DMS53 treated with DMSO at 0.1 percent for 48 hours (cell line): ENCODE measurements at regions not wholly inside any gene's neighbourhood (a gene's known extent, or its start where the extent isn't known, plus 50 kb on each side); places are given as distances from the start of the nearest gene placed in this dataset.
"Not testable (repeated sequence)": the region's sequence is repeated elsewhere in the genome, so short reads cannot be mapped to it uniquely, and the experiment has no call there.

Source experiments
- DNase-seq: peaks from one replicate; lab custom pipeline; 2025; ENCODE audit not compliant: unreplicated experiment; lab: John Stamatoyannopoulos, UW

DNA sequence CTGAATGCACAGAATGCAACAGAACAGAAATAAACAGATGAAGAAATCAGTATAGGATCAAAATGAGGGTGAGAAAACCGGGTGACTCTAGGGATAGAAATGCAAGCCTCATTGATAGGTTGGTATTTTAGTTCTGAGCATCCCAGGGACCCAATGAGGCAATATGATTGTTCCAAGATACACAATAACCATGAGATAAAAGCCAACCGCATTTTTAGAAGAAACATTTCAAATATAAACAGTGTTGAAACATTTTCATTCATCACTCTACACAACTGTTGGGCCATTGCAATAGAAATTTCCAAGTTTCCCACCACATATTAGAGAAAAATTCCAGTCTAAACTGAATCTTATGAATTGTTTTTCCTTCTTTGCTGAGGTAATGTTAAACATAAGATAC is 452.3 kb upstream of the PTGER4 start:
- no peak for DNase-seq

DNA sequence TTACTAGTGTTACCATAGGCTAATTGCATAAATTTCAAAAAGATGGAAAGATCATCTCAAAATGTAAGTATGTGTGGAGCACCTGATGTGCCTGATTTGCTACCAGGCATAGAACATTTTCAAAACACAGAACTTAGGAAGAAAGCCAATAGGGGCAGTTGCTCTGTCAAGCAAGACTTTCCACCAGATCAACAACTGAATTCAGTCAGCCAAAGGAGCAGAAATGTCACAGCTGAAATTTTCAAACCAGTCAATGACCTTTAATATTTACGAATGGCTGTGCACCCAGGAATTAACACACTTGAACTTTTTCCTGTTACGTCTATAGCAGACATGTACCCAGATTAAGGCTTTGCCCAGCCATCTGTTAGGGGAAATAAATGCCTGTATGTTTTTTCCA is 452.8 kb upstream of the PTGER4 start:
- DNase-seq, result no peak

DNA sequence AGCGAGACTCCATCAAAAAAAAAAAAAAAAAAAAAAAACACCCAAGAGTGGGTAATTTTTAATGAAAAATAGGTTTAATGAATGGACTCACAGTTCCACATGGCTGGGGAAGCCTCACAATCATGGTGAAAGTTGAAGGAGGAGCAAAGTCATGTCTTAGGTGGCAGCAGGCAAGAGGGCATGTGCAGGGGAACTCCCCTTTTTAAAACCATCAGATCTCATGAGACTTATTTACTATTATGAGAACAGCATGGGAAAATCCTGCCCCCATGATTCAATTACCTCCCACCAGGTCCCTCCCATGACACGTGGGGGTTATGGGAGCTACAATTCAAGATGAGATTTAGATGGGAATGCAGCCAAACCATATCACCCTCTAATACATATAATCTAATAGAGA is 454.6 kb upstream of the PTGER4 start:
- DNase-seq, result not testable (repeated sequence)

DNA sequence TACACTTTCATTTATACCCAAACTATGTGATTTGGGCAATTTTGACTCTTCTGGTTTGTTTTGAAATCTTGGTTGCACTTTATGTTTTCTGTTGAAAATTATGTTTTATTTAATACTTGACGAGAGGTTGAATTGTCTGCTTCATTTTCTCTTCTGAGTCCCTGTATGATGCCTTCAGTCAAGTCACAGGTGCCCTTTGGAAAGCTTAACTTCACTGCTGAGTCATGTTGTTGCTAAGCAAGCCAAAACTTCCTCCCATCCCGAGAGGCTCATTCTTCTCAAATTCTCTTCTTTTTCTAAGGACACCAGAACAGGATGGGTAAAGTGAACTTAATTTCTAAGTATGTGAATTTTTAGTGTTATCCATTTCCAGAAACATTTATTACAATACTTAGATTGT is 455.3 kb upstream of the PTGER4 start:
- no peak for DNase-seq

DNA sequence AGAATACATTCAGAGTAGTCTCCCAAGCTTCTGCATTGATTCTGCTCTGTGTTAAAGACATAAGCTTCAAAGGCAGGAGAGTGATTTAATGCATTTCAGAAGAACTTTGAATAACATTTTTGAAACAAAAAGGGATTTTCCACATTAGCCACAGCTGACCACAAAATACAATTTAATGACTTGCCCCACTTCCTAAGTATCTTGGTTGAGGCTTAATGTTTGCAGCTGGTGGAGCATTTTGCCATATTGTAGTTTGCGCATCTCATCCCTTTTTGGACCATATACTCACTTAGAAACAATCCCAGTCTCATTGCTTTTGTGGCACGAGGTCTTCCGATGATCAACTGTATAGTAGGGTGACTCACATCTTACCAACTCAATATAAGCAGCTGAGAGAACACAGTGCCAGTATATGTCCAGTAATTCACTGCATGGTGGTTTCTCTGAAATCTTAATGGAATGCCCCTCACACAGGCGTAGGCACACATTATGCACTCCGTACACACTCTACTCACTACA is 455.8 kb upstream of the PTGER4 start:
- no peak for DNase-seq

DNA sequence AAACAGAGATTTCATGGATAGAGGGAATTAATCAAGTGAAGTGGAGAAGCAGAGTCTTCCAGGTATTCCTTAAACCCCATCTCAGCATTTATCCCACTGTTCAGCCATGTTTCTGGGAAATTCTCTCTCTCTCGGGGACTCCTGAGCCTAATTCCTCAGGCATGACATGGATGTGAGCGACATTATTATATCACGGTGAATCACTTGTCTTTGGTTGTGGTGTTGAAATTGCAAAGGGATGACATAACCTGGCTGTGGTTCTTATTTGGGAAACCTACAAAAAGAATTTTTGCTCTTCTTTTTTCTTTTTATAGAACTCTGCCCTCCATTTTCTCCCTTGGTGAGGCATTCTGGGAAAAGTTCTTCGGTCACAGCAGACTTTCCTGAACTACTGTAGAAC is 457.9 kb upstream of the PTGER4 start:
- no peak for DNase-seq

DNA sequence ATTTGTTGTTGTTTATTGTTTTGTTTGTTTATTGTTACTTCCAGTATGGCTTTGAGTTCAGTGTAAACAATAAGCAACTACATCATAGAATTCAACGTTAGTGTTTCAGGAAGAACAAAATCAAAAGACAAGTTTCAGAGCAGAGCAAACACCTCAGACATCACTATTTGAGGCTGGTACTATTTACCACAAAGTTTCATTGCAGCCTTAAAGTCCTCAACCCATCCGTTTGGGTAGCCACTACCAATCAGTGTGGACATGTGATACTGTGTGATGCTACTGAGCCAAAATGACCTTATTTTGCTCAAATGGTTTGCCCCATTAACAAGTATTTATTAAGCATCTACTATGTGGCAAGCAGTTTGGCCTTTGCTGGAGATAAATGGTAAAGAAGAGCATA is 458.5 kb upstream of the PTGER4 start:
- DNase-seq, result no peak

DNA sequence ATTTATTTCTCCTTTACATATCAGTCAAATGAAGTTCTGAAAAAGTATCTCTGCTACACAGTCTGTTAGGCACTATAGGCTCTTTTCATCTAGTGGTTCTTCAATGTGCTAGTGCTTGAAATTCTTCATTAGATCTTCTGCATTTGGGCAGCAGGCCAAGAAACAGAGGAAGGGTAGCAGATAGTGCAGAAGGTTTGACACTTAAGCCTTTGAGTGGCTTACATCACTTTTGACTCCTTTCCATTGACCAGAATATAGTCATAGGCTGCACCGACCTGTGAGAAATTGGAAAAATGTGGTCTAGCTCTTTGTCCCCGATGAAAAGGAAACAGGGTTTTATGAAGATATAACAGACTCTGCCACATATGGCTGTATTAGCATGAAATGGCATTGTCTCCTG is 459.5 kb upstream of the PTGER4 start:
- no peak for DNase-seq

DNA sequence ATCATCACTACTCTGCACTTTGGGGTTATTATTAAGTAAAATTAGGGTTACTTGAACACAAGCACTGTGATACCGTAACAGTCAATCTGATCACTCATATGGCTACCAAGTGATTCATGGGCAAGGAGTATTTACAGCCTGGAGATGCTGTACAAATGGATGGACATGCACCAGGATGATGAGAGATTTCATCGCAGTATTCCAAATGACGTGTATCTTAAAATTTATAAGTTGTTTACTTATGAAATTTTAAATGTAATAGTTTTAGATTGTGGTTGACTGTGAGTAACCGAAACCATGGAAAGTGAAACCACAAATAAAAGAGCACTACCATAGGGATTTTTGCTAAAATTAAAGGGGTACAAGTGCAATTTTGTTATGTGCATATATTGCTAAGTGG is 462.2 kb upstream of the PTGER4 start:
- no peak for DNase-seq

DNA sequence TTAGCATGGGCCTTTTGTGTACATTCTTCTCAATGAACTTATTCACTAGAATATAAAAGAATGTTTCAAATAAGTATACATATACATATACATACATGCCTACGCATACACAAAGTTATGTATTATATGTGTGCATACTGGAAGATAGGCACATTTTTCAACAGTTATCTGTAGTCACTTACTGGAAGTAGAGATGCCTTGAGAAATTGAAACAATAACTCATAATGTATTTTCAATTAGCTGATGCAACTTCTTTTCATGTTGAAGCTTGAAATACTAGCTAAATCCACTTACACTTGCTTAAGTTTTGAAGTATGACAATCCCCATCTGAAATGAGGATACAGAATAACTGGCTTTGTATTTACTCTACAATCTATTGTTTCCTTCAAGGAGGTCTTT is 469.0 kb upstream of the PTGER4 start:
- no peak for DNase-seq

DNA sequence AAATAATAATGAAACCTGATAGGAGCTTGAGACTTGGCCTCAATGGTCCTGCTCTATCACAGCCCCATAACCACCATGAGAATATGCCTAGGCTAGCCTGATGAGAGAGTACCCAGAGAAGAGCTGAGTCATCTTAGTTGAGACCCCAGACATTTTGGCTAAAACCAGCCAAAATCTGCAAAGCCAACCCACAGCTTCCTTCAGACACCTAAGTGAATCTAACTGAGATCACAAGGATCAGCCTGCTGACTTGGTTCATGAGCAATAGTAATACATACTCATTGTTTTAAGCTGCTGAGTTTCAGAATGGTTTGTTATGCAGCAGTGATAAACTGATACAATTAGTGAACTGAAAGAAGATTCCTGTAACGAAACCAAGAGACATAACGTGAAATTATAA is 473.7 kb upstream of the PTGER4 start:
- no peak for DNase-seq

DNA sequence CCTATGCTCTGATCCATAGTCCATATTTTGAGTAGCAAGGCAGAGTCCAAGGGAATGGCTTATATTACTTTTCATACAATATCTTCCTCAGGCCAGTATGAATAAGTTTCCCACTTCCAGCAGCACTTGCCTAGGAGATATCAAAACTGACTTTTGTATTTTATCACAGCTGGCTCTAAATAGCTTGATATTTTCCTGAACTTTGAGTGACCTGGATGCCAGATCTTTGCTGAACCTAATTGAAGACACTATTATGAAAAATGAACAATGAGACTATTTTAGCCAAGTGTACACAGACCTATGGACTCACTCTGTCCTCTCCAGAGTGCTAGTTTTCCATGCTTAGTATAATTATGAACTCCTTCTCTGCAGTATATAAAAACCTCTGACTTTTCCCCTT is 475.6 kb upstream of the PTGER4 start:
- DNase-seq, result no peak

DNA sequence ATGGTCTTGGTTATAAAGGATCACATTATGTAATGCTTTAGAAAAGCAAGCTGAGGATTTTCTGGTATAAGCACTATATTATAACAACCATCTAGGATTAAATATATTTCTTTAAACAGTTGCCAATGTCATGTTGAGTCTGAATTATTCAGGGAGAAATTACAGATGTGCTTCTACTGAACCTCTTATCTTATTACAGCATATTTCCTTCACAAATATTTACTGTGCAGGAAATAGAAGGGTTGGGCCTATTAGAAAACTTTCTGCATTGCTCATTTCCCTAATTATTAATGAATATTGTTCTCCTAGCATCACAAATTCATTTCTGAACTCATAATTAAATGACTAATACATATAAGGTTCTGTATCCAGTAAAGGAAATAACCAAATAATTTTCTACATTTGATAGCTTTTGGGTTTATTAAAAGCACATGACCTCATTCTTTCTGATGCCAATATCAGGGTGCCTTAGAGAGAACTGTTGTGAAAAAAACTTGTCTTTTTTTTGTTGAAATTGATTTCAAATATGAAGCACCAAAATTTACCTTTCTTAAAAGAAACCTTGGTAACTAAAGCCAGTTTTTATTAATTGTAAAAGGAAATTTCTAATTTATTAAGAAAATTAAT is 476.8 kb upstream of the PTGER4 start:
- no peak for DNase-seq

DNA sequence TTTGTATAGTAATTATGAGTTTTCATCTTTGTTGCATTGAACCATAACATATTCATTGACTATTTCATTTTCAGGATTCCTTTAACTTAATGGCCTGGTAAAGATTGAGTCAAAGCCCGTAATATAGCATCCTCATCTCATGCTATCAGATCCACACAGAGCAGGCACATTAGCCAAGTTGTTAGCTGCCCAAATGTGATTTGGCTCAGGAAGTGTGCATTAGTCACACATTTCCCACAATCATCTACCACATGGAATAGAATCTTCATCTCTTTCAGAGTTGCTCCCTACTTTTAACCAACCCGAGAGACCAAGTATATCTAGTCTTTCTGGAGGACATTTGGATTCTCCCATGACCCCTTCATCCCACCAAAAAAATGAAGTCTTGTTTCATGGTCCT is 481.0 kb upstream of the PTGER4 start:
- DNase-seq, result no peak

DNA sequence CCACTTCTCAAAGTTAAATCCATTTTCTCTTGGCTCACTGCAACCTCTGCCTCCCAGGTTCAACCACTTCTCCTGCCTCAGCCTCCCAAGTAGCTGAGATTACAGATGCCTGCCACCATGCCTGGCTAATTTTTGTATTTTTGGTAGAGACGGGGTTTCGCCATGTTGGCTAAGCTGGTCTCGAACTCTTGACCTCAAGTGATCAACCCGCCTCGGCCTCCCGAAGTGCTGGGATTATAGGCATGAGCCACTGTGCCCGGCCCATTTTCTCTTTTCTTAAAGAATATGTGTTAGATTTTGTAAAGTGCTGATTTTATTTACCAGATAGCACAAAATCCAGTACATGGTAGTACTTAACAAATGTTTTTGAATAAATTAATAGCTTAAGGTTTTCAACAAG is 484.1 kb upstream of the PTGER4 start:
- not testable (repeated sequence) for DNase-seq

DNA sequence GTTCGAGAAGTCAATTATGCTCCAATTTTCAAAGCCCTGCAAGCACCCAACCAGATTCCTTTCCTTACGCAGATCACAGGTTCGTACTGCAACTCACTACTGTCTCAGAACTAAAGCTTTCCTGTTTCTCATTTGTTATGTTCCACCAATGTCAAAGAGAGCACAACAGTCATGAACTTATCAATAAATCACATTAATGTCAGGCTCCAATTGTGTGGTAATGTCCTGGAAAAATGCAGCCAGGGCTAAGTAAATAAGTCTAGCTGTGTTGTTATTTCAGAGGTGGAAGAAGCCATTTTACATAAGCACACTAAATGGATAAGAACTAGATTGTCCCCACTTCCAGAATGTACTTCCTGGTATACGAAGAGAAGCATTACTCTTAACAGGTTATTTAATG is 488.6 kb upstream of the PTGER4 start:
- DNase-seq, result no peak

DNA sequence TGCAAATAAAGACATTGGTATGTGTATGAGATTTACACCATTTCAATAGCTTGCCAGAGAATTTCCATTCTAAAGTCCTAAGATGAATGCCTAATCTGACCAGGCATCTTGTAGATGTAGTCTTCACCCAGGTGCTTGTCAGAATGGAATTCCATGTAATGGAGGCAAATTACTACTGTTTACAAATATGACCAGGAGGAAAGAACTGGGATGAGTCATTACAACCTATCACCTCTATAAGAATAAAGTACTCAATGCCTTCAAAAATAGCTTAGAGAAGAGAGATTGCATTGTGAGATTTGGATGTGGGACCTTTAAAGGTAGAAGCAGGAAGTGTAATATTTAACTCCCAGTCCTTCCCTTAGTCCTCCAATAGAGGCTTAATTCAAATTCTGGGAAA is 507.0 kb upstream of the PTGER4 start:
- peak; percentile 14 for DNase-seq

DNA sequence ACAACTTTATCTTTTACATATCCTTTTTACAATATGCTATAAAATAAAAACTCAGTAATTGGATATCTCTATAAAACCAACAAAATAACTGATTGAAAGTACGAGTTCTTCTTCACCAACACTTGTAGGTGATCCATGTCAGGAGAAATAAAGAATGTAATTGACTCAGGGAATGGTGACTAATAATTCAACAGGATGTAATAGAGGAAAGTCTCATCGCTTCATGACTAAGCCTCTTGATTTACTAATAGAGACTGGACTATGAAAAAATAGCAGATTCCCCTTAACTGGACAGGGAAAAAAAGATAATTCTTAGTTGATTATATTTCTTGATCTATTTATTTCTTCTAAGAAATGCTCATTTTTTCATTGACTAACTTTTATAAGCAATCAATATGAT is 507.7 kb upstream of the PTGER4 start:
- DNase-seq, result peak; percentile 15

DNA sequence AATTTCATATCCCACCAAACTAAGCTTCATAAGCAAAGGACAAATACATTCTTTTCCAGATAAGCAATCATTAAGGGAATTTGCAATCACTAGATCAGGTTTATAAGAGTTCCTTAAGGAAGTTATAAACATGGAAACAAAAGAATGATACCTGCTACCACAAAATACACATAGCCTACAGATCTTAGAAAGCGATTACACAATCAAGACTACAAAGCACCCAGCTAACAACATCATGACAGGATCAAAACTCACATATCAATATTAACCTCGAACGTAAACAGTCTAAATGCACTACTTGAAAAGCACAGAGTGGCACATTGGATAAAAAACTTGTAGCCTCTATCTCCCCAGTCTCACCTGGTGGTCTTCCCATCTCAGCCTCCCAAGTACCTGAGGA is 512.4 kb upstream of the PTGER4 start:
- no peak for DNase-seq

DNA sequence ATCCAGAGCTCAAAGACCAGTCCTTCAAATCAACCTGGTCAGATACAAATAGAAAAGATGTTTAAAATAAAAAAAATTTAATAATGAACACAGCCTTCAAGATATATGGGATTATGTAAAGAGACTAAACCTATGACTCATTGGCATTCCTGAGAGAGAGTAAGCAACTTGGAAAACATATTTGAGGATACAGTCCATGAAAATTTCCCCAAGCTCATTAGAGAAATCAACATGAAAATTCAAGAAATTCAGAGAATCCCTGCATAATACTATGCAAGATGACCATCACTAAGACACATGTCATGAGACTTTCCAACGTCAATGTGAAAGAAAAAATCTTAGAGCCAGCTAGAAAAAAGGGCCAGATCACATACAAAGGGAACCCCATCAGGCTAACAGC is 512.9 kb upstream of the PTGER4 start:
- no peak for DNase-seq

DNA sequence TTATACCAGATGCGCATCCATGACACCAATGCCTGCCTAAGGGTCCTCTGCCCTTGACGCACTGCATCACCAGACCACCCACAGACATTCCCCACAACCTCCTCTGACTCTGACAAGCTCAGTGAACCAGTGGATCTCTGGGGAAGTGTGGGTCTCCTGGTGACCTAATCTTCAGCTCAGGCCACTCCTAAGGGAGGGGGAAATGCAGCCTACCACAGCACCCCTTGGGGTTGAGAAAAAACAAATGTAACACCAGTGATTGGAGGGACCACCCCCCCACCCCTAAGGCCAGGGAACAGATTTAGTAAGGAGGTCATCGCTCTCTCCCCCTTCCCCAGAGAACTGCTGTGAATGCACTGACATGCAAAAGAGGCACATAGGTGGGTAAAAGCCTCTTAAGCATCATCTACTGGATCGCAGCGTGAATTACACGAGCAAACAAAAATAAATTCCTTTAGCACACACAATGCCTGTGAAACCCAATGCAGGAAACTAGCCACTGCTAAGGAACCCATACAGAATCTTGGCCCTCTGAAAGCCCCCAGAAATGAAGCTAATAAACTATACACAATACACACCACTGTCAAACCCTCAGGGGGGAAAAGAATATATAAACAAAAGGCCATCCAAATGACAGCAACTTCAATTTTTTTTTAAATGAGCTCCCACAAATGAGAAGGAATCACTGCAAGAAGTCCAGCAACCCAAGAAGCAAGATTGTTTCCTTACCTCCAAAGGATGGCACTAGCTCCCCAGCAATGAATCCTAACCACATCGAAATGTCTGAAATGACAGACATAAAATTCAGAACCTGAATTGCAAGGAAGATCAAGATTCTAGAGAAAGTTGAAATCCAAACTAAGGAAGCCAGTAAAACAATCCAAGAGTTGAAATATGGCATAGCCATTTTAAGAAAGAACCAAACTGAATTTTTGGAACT is 513.7 kb upstream of the PTGER4 start:
- DNase-seq, result no peak

DNA sequence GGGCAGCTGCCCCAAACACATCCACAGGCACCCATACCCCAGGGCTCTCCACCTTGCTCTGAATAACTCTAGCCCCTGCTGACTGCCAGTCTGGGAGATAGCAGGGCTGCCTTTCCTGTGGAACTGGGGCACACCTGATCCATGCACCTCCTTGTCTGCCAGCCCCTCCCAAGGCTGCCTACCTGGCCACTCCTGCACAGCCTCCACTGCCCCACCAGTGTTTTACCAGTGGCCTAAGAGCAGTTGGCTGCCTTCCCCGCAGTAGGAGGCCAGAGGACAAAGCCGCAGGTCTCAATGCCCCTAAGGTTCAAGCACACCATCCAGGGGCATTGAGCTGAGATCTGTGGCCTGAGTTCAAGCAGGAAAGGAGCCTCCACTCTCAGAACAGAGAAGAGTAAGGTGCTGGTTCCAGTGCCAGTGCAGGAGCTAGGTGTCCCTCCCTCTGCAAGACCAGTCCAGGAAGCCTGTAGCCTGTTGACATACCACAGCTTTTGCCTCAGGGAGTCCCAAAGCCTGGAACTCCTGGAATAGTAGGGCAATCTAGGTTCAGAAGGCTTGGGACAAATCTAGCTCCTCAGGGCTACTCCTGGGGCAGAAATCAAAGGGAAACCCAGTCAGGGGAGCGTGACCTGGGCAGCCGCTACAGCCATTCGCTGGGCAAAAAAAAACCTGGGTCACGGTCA is 514.5 kb upstream of the PTGER4 start:
- no peak for DNase-seq
